Astrocyte of the cerebellum (primary cell): ENCODE measurements at regions not wholly inside any gene's neighbourhood (a gene's known extent, or its start where the extent isn't known, plus 50 kb on each side); places are given as distances from the start of the nearest gene placed in this dataset.

ENCODE experiments used
- DNase-seq: peaks from one replicate; pipeline ENCODE4 v3.0.0-alpha.2; 2011; ENCODE audit warnings: low read depth
- H3K4me3 ChIP-seq: 2 replicates; pipeline ENCODE4 v1.5.1; 2011; ENCODE audit warnings: mild to moderate bottlenecking, low read depth, low read length, moderate library complexity
- in situ Hi-C: cut with HindIII; loops from 2 replicates; pipeline ENCODE4 v1.10.0; 2017; ENCODE audit warnings: low sequenced_read_pairs
- TF ChIP-seq, protein P1 (sequence below): IDR thresholded peaks from 2 replicates; pipeline ENCODE4 v1.5.1; 2012; ENCODE audit warnings: low read length, low read depth, moderate library complexity, mild to moderate bottlenecking; ENCODE audit errors: missing control alignments

DNA sequence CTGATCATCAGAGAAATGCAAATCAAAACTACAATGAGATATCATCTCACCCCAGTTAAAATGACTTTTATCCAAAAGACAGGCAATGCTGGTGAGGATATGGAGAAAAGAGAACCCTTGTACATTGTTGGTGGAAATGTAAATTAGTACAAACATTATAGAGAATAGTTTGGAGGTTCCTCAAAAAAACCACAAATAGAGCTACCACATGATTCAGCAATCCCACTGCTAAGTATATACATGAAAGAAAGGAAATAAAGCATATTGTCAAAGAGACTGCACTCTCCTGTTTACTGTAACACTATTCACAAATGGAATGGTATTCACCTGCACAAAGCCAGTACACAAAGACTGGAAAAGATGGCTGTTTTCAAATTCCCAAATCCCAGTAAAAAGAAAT, 1233.7 kb downstream of the PCDH17 start:
- in situ Hi-C loops = no loop called here
- TF ChIP-seq, protein P1, sequence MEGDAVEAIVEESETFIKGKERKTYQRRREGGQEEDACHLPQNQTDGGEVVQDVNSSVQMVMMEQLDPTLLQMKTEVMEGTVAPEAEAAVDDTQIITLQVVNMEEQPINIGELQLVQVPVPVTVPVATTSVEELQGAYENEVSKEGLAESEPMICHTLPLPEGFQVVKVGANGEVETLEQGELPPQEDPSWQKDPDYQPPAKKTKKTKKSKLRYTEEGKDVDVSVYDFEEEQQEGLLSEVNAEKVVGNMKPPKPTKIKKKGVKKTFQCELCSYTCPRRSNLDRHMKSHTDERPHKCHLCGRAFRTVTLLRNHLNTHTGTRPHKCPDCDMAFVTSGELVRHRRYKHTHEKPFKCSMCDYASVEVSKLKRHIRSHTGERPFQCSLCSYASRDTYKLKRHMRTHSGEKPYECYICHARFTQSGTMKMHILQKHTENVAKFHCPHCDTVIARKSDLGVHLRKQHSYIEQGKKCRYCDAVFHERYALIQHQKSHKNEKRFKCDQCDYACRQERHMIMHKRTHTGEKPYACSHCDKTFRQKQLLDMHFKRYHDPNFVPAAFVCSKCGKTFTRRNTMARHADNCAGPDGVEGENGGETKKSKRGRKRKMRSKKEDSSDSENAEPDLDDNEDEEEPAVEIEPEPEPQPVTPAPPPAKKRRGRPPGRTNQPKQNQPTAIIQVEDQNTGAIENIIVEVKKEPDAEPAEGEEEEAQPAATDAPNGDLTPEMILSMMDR = no peak
- no peak overlapping the region for H3K4me3 ChIP-seq
- DNase-seq = no peak

DNA sequence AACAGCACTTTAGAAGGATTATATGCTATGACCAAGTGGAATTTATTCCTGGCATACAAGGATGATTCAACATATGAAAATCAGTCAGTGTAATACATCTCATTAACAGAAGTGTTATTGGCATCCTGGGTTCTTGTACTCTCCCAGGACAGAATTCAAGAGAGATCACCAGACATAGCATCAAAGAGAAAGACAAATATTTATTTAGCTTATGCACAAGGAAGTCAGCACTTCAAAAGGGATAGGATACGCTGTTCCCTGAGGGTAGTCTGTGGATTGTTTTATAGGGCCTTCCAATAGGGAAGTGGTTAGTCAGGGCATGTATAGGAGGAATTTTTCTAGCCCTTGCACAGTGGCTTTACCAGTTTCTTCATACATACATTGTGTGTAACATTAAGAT, 1238.0 kb downstream of the PCDH17 start:
- in situ Hi-C loops = no loop called here
- TF ChIP-seq, protein P1 = no peak
- no peak overlapping the region for H3K4me3 ChIP-seq
- no peak for DNase-seq

- in situ Hi-C loops = no loop called here
- TF ChIP-seq, protein P1 = no peak
- no peak overlapping the region for H3K4me3 ChIP-seq
- DNase-seq = no peak
Measured at GRCh38 chr13:58876473-58876872, 1244.9 kb downstream of the PCDH17 start.

DNA sequence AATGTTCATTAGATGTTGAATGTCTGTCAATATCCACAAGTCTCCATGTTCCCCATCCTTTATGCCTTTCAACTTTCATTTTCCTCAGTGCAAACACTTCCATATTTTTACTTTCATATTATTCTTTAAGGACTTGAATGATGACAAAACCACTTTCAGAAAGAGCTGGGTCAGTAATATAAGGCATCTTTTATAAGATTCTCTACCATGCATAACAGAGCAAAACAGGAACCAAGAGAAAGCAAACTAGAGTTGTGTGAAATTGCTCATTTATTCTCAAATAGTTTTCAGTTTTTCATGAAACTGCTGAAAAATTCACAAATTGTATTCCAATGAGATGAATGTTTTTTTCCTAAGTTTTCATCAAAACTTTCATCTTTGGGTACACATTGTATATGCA, 1247.6 kb downstream of the PCDH17 start:
- TF ChIP-seq, protein P1 = no peak
- no peak for DNase-seq
- in situ Hi-C loops = no loop called here
- no peak overlapping the region for H3K4me3 ChIP-seq

- DNase-seq = no peak
- in situ Hi-C loops = no loop called here
- H3K4me3 ChIP-seq = no peak overlapping the region
- TF ChIP-seq, protein P1 = no peak
Measured at GRCh38 chr13:58882516-58882915, 1251.0 kb downstream of the PCDH17 start.

DNA sequence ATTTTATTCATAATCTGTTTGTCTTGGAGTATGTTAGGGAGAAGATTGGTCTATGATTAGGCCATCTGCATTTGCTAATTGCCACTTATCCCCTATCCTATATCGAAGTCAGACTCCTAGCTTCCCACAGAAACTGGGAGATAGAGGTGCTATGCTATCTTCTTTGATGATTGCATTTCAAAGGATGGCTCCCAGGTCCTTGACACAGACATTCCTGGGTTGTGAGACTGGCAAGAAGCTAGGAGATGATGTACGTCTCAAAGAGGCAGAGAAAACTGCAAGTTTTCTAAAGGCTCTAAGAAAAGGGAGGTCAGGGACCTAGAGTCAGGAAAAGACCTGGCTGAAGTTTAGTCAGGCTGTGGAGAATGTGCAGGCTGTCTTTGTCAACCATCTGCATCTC, 1251.9 kb downstream of the PCDH17 start:
- TF ChIP-seq, protein P1 = no peak
- in situ Hi-C loops = no loop called here
- no peak for DNase-seq
- H3K4me3 ChIP-seq = no peak overlapping the region
